Activated naive CD8-positive, alpha-beta T cell treated with anti-CD3 and anti-CD28 coated beads, Interleukin-2, amount 10 ng/mL, durations not matched to agents 7 days and 5 days (primary cell): ENCODE measurements at regions not wholly inside any gene's neighbourhood (a gene's known extent, or its start where the extent isn't known, plus 50 kb on each side); places are given as distances from the start of the nearest gene placed in this dataset.

ENCODE experiments used
- ATAC-seq: fragments of 150-1000 bp; cut with Tn5 transposase; one replicate; pipeline ENCODE4 v1.10.0; 2021; ENCODE audit warnings: low read depth, moderate library complexity
- POLR2A ChIA-PET: fragments of 350-600 bp; sonication (Branson Sonifier 250); formaldehyde crosslinking; loops from one replicate; lab custom pipeline; 2021; ENCODE audit warnings: antibody characterized with exemption; lab: Charles Lee
- DNase-seq: peaks from one replicate; pipeline ENCODE4 v3.0.0; 2021
- H3K27ac Mint-ChIP-seq: one replicate; pipeline ENCODE4 v1.8.0; 2022; ENCODE audit warnings: mild to moderate bottlenecking, mixed read lengths
- H3K27me3 Mint-ChIP-seq: one replicate; pipeline ENCODE4 v1.8.0; 2022; ENCODE audit warnings: mild to moderate bottlenecking, moderate library complexity, mixed read lengths
- H3K36me3 Mint-ChIP-seq: one replicate; pipeline ENCODE4 v1.8.0; 2021; ENCODE audit warnings: mild to moderate bottlenecking, mixed read lengths
- H3K4me1 Mint-ChIP-seq: one replicate; pipeline ENCODE4 v1.8.0; 2021; ENCODE audit warnings: mixed read lengths
- H3K4me3 Mint-ChIP-seq: one replicate; pipeline ENCODE4 v1.8.0; 2022; ENCODE audit warnings: mild to moderate bottlenecking, moderate library complexity, mixed read lengths
- H3K9me3 Mint-ChIP-seq: one replicate; pipeline ENCODE4 v1.8.0; 2021; ENCODE audit warnings: mixed read lengths

DNA sequence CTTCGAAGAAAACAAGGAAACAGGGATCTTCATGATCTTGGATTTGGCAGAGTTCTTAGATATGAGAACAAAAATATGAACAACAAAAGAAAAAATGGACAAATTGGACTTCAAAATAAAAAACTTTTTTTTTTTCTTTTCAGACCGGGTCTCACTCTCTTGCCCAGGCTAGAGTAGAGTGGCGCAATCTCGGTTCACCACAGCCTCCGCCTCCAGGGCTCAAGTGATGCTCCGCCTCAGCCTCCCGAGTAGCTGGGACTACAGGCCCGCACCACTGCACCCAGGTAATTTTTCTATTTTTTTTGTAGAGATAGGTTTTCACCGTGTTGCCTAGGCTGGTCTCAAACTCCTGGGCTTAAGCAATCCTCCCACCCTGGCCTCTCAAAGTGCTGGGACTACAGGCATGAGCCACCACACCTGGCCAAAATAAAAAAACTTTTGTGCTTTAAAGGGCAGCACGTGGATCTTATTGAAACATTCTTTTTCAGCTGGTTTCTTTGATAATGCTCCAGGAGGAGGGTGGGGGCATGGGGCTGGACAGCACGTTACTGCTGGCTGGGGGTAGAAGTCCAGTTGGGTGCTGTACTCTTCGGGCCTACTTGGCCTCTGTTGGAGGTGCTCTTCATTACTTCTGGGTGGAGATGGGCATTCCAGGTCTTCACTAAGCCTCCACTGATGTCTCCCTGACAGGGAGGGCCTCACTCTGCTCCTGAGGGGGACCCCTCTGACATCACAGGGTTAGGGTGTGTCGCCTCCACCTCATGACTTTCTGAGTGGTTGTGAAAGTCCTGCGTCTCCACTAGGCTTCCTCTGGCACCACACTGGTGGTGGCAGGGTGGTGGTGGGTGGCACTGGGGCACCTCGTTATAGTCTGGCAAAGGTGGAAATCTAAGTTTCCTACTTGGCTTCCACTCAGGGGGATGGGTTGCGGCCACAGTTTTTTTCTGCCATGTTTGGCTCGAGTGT is 150.5 kb upstream of the XPO1 start:
- H3K27me3 Mint-ChIP-seq = no peaks in the 10 kb centered on the region
- H3K27ac Mint-ChIP-seq = no peak overlapping the region
- DNase-seq (no peak), ATAC-seq (no peak)
- POLR2A ChIA-PET = no interaction called here
- no peaks in the 10 kb centered on the region for H3K9me3 Mint-ChIP-seq
- H3K4me3 Mint-ChIP-seq = no peak overlapping the region
- H3K36me3 Mint-ChIP-seq = peaks cover 4% of the 10 kb centered on the region
- H3K4me1 Mint-ChIP-seq = peaks cover 6% of the 10 kb centered on the region

- Mint-ChIP-seq H3K4me1 (no peaks in the 10 kb centered on the region), H3K9me3 (peaks cover 16% of the 10 kb centered on the region), H3K36me3 (peaks cover 17% of the 10 kb centered on the region), H3K27me3 (peaks cover 4% of the 10 kb centered on the region), H3K4me3 (no peak overlapping the region), H3K27ac (no peak overlapping the region)
- POLR2A ChIA-PET = interaction anchor here (0.6 kb wide), 1 partner anchor 52 kb away, joined by 4 read pairs; no protein-coding TSS in a partner anchor
- no peak for DNase-seq
- no peak for ATAC-seq
Measured at GRCh38 chr2:61679096-61679495, 140.9 kb upstream of the XPO1 start.

GRCh38 chr2:61677942-61678341 is 139.8 kb upstream of the XPO1 start:
- ATAC-seq (no peak), DNase-seq (no peak)
- POLR2A ChIA-PET = no interaction called here
- Mint-ChIP-seq H3K9me3 (peaks cover 19% of the 10 kb centered on the region), H3K27me3 (peaks cover 4% of the 10 kb centered on the region), H3K36me3 (peaks cover 19% of the 10 kb centered on the region), H3K27ac (no peak overlapping the region), H3K4me3 (no peak overlapping the region), H3K4me1 (no peaks in the 10 kb centered on the region)

- Mint-ChIP-seq H3K27me3 (peaks cover 4% of the 10 kb centered on the region), H3K4me3 (no peak overlapping the region), H3K27ac (no peak overlapping the region), H3K9me3 (peaks cover 19% of the 10 kb centered on the region), H3K4me1 (no peaks in the 10 kb centered on the region), H3K36me3 (peaks cover 19% of the 10 kb centered on the region)
- POLR2A ChIA-PET = no interaction called here
- ATAC-seq (no peak), DNase-seq (no peak)
Measured at GRCh38 chr2:61677306-61677705, 139.2 kb upstream of the XPO1 start.

GRCh38 chr2:61675204-61675603 is 137.0 kb upstream of the XPO1 start:
- peaks cover 19% of the 10 kb centered on the region for H3K9me3 Mint-ChIP-seq
- peaks cover 19% of the 10 kb centered on the region for H3K36me3 Mint-ChIP-seq
- peaks cover 3% of the 10 kb centered on the region for H3K27me3 Mint-ChIP-seq
- ATAC-seq = no peak
- H3K27ac Mint-ChIP-seq = no peak overlapping the region
- H3K4me3 Mint-ChIP-seq = no peak overlapping the region
- DNase-seq = no peak
- POLR2A ChIA-PET = no interaction called here
- H3K4me1 Mint-ChIP-seq = peaks cover 16% of the 10 kb centered on the region

- POLR2A ChIA-PET = interaction anchor here (3.0 kb wide), 1 partner anchor 134 kb away, joined by 15 read pairs; the partner anchor contains the start of gene XPO1
- ATAC-seq (no peak), DNase-seq (no peak)
- peaks cover 17% of the 10 kb centered on the region for H3K4me1 Mint-ChIP-seq
- H3K9me3 Mint-ChIP-seq = peaks cover 17% of the 10 kb centered on the region
- no peaks in the 10 kb centered on the region for H3K27me3 Mint-ChIP-seq
- H3K27ac Mint-ChIP-seq = peak overlapping the region; percentile 91
- peaks cover 17% of the 10 kb centered on the region for H3K36me3 Mint-ChIP-seq
- H3K4me3 Mint-ChIP-seq = peak overlapping the region; percentile 83
Measured at GRCh38 chr2:61671561-61672315, 133.6 kb upstream of the XPO1 start.

- POLR2A ChIA-PET = interaction anchor here (0.5 to 3.0 kb wide), 3 partner anchors 32 to 202 kb away, joined by 3 to 15 read pairs (median 3); partner anchors contain the start of gene XPO1
- no peaks in the 10 kb centered on the region for H3K27me3 Mint-ChIP-seq
Measured at GRCh38 chr2:61670591-61671501, 132.7 kb upstream of the XPO1 start.

GRCh38 chr2:61664190-61664589 is 126.0 kb upstream of the XPO1 start:
- DNase-seq (no peak), ATAC-seq (no peak)
- Mint-ChIP-seq H3K27me3 (peaks cover 3% of the 10 kb centered on the region), H3K36me3 (no peaks in the 10 kb centered on the region), H3K4me3 (no peak overlapping the region), H3K27ac (no peak overlapping the region), H3K9me3 (no peaks in the 10 kb centered on the region), H3K4me1 (peaks cover 4% of the 10 kb centered on the region)
- POLR2A ChIA-PET = no interaction called here

More at GRCh38 chr2:61670591-61671501, 132.7 kb upstream of the XPO1 start:
- Mint-ChIP-seq H3K36me3 (peaks cover 13% of the 10 kb centered on the region), H3K4me3 (peak overlapping the region; percentile 83), H3K4me1 (peaks cover 17% of the 10 kb centered on the region), H3K27ac (peak overlapping the region; percentile 91), H3K9me3 (peaks cover 15% of the 10 kb centered on the region)
- ATAC-seq (peak; percentile 77), DNase-seq (no peak)

DNA sequence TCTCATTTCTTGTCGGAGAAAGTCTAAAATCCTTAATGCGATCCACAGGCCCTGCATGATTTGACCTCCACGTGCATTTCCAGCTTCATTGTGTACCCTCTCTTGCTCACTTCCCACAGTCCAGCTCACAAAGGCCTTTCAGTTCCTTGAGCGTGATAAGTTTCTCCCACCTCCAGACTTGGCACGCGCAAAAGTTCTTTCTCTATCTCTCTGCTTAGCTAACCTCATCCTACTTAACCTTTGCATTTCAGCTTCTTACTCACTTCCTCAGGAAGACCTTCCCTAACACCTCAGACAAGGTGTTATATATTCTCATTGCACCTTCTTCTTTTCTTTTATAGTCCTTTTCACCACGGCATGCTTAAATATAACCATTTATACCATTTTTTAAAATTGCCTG is 124.8 kb upstream of the XPO1 start:
- Mint-ChIP-seq H3K4me3 (no peak overlapping the region), H3K4me1 (peaks cover 4% of the 10 kb centered on the region), H3K27me3 (peaks cover 3% of the 10 kb centered on the region), H3K9me3 (no peaks in the 10 kb centered on the region), H3K36me3 (no peaks in the 10 kb centered on the region), H3K27ac (no peak overlapping the region)
- no peak for ATAC-seq
- DNase-seq = no peak
- POLR2A ChIA-PET = no interaction called here

DNA sequence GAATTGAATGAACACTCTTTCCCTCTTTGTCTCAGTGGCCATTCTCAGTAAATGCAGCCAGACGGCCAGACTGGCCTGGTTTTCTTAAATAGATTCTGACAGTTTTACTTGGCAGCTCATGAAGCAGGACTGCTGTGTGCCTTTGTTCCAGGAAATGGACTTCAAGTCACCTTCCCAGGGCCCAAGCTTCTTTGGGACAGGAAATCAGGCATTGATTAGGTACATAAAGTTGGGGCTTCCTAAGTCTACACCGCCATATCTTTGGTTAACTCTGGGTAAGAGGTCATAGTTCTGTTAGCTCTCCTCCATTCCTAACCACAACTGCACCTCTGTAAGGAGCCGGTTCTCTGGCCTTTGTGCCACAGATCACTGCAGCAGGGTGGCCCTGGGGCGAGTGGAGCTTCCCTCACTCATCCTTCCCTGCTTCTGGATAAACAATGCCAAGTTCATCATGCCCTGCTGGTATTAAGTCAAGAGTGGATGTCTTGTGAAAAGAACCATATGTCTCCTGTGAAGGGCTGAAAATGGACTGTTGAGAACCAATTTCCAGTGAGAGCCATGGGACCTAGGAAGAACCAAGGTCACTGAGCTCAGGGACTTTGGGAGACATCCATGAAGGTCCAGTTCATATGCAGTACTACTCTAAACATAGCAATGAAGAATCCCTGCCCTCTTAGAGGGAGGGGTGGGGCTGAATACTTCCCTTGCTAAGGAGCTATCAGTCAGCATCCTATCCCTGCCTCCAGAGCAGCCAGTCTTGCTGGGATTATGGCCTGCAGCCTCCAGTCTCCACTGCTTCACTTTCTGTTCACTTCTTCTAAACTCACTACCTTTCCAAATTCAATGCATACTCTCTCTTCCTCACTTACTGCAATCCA is 122.6 kb upstream of the XPO1 start:
- POLR2A ChIA-PET = interaction anchor here (0.7 kb wide), 1 partner anchor 130 kb away, joined by 3 read pairs; no protein-coding TSS in a partner anchor
- H3K27ac Mint-ChIP-seq = no peak overlapping the region
- H3K36me3 Mint-ChIP-seq = no peaks in the 10 kb centered on the region
- peaks cover 3% of the 10 kb centered on the region for H3K27me3 Mint-ChIP-seq
- no peak overlapping the region for H3K4me3 Mint-ChIP-seq
- H3K9me3 Mint-ChIP-seq = no peaks in the 10 kb centered on the region
- no peak for DNase-seq
- no peak for ATAC-seq
- peaks cover 4% of the 10 kb centered on the region for H3K4me1 Mint-ChIP-seq

- H3K27me3 Mint-ChIP-seq = peaks cover 3% of the 10 kb centered on the region
- DNase-seq (no peak), ATAC-seq (no peak)
- no peak overlapping the region for H3K27ac Mint-ChIP-seq
- H3K9me3 Mint-ChIP-seq = no peaks in the 10 kb centered on the region
- no peak overlapping the region for H3K4me3 Mint-ChIP-seq
- POLR2A ChIA-PET = no interaction called here
- H3K36me3 Mint-ChIP-seq = no peaks in the 10 kb centered on the region
- H3K4me1 Mint-ChIP-seq = peaks cover 4% of the 10 kb centered on the region
Measured at GRCh38 chr2:61658841-61659780, 121.0 kb upstream of the XPO1 start.
